SK-N-SH (cell line): ENCODE measurements at regions not wholly inside any gene's neighbourhood (a gene's known extent, or its start where the extent isn't known, plus 50 kb on each side); places are given as distances from the start of the nearest gene placed in this dataset.

ENCODE experiments used
- CTCF ChIA-PET: fragments of 300-600, 350-600 bp; formaldehyde crosslinking; extraction: SDS; loops from one replicate; lab custom pipeline; 2021; lab: Yijun Ruan, JAX
- POLR2A ChIA-PET: fragments of 350-600 bp; sonication (Branson Sonifier 250); formaldehyde crosslinking; extraction: SDS; loops from one replicate; lab custom pipeline; 2020; ENCODE audit warnings: antibody characterized with exemption, inconsistent platforms; lab: Yijun Ruan, JAX
- DNase-seq: peaks from one replicate; pipeline ENCODE4 v3.0.0; 2012
- H2AFZ ChIP-seq: fragments of 200-600 bp; sonication (generic); 2 replicates; pipeline ENCODE4 v1.8.1; 2016; ENCODE audit warnings: antibody characterized with exemption, mild to moderate bottlenecking, low read depth
- H3F3A ChIP-seq: fragments of 200-600 bp; sonication (generic); replicated peaks from 2 replicates; pipeline ENCODE3; 2016; ENCODE audit warnings: antibody characterized with exemption, mild to moderate bottlenecking; ENCODE audit not compliant: insufficient read depth
- H3K27ac ChIP-seq, 2 experiments: fragments of 200-500 bp in 1 of 2; fragments of 200-600 bp in 1 of 2; sonication (Bioruptor generic) in 1 of 2; sonication (generic), shearing (Covaris generic) in 1 of 2; 2 replicates each; pipeline versions ENCODE4 v1.5.1 to v1.6.1; 2014 to 2016; ENCODE audit warnings: low read depth in 2 of 2, inconsistent platforms in 1 of 2, low read length in 1 of 2, mild to moderate bottlenecking in 1 of 2, mixed read lengths in 1 of 2
- H3K27me3 ChIP-seq: fragments of 200-600 bp; sonication (generic), shearing (Covaris generic); 2 replicates; pipeline ENCODE4 v1.6.1; 2016; ENCODE audit warnings: mixed run types; ENCODE audit not compliant: insufficient read depth
- H3K36me3 ChIP-seq, 2 experiments: fragments of 200-500 bp in 1 of 2; fragments of 200-600 bp in 1 of 2; sonication (Bioruptor generic) in 1 of 2; sonication (generic) in 1 of 2; replicated peaks in 1 of 2; 2 replicates each; pipeline versions ENCODE3 to v1.5.1; 2014 to 2016; ENCODE audit warnings: low read length in 1 of 2, mild to moderate bottlenecking in 1 of 2; ENCODE audit not compliant: insufficient read depth in 2 of 2, control insufficient read depth in 1 of 2
- H3K4me1 ChIP-seq, 2 experiments: fragments of 200-500 bp in 1 of 2; fragments of 200-600 bp in 1 of 2; sonication (Bioruptor generic) in 1 of 2; sonication (generic), shearing (Covaris generic) in 1 of 2; 2 replicates each; pipeline versions ENCODE4 v1.5.1 to v1.6.1; 2014 to 2016; ENCODE audit warnings: low read depth in 1 of 2, low read length in 1 of 2, mixed run types in 1 of 2; ENCODE audit not compliant: insufficient read depth in 2 of 2, control insufficient read depth in 1 of 2
- H3K4me2 ChIP-seq: fragments of 200-600 bp; sonication (generic), shearing (Covaris generic); 2 replicates; pipeline ENCODE4 v1.6.1; 2017; ENCODE audit warnings: mixed run types
- H3K4me3 ChIP-seq, 2 experiments: fragments of 200-500 bp in 1 of 2; fragments of 200-600 bp in 1 of 2; sonication (Bioruptor generic) in 1 of 2; sonication (generic), shearing (Covaris generic) in 1 of 2; 2 replicates each; pipeline versions ENCODE4 v1.5.1 to v1.8.1; 2014 to 2016; ENCODE audit warnings: low read depth in 2 of 2, inconsistent platforms in 1 of 2, low read length in 1 of 2, mild to moderate bottlenecking in 1 of 2, mixed read lengths in 1 of 2, moderate library complexity in 1 of 2
- H3K79me2 ChIP-seq: fragments of 200-600 bp; sonication (generic); 2 replicates; pipeline ENCODE4 v1.8.1; 2017; ENCODE audit warnings: mild to moderate bottlenecking; ENCODE audit not compliant: insufficient read depth
- H3K9ac ChIP-seq: fragments of 200-600 bp; sonication (generic); 2 replicates; pipeline ENCODE4 v1.6.1; 2017; ENCODE audit warnings: mixed run types
- H3K9me2 ChIP-seq: fragments of 200-600 bp; sonication (generic); 2 replicates; pipeline ENCODE4 v1.6.1; 2017; ENCODE audit warnings: mixed run types
- H3K9me3 ChIP-seq: fragments of 200-600 bp; sonication (generic); 2 replicates; pipeline ENCODE4 v1.6.1; 2017; ENCODE audit warnings: mixed run types, mild to moderate bottlenecking, moderate library complexity
- H4K20me1 ChIP-seq: fragments of 200-600 bp; sonication (generic); 2 replicates; pipeline ENCODE4 v1.6.1; 2017; ENCODE audit warnings: mild to moderate bottlenecking, mixed run types; ENCODE audit not compliant: insufficient read depth
- FOXJ3 ChIP-seq: sonication (generic); formaldehyde crosslinking; IDR thresholded peaks from 2 replicates; pipeline ENCODE4 v1.5.1; 2020; ENCODE audit warnings: mild to moderate bottlenecking, missing genetic modification reagents
- GABPA ChIP-seq: IDR thresholded peaks from 2 replicates; pipeline ENCODE4 v1.4.0; 2012; ENCODE audit warnings: low read depth, mild to moderate bottlenecking
- GATA2 ChIP-seq: sonication (generic); formaldehyde crosslinking; IDR thresholded peaks from 2 replicates; pipeline ENCODE4 v1.5.0; 2020; ENCODE audit warnings: mild to moderate bottlenecking, missing genetic modification reagents
- IRF3 ChIP-seq: fragments of 150-350 bp; IDR thresholded peaks from 2 replicates; pipeline ENCODE4 v1.6.1; 2016; ENCODE audit warnings: mild to moderate bottlenecking, low read depth, low read length
- MXI1 ChIP-seq: IDR thresholded peaks from 2 replicates; pipeline ENCODE4 v1.6.1; 2012; ENCODE audit warnings: mild to moderate bottlenecking, low read depth, low read length, improper control_type of control experiment
- NRF1 ChIP-seq: IDR thresholded peaks from 2 replicates; pipeline ENCODE4 v1.6.1; 2012; ENCODE audit warnings: low read depth, mild to moderate bottlenecking, low read length
- RAD21 ChIP-seq: IDR thresholded peaks from 2 replicates; pipeline ENCODE4 v1.6.1; 2012; ENCODE audit warnings: mild to moderate bottlenecking, low read length
- RCOR1 ChIP-seq: fragments of 150-350 bp; IDR thresholded peaks from 2 replicates; pipeline ENCODE4 v1.6.1; 2017; ENCODE audit warnings: antibody characterized with exemption, low read length
- RXRA ChIP-seq: IDR thresholded peaks from 2 replicates; pipeline ENCODE4 v1.4.0; 2012; ENCODE audit warnings: low read depth, mild to moderate bottlenecking, borderline replicate concordance
- SIN3A ChIP-seq: IDR thresholded peaks from 2 replicates; pipeline ENCODE4 v1.6.1; 2012; ENCODE audit warnings: low read depth, mild to moderate bottlenecking, low read length, moderate library complexity, borderline replicate concordance
- SMC3 ChIP-seq: IDR thresholded peaks from 2 replicates; pipeline ENCODE4 v1.6.1; 2012; ENCODE audit warnings: low read depth, low read length, improper control_type of control experiment
- YY1 ChIP-seq: IDR thresholded peaks from 2 replicates; pipeline ENCODE4 v1.4.0; 2012; ENCODE audit warnings: low read depth, mild to moderate bottlenecking
- WGBS: methylation state at CpG from one replicate; pipeline ENCODE4 v1.1.6; 2017; ENCODE audit warnings: low lambda C conversion rate; 5-methylcytosine and 5-hydroxymethylcytosine counted together

GRCh38 chr2:115921541-115921940, 1479.1 kb downstream of the DPP10 start:
- ChIA-PET POLR2A (no interaction called here), CTCF (no interaction called here)
- WGBS, result 18% methylated on average over 2 of the region's 2 CpGs

DNA sequence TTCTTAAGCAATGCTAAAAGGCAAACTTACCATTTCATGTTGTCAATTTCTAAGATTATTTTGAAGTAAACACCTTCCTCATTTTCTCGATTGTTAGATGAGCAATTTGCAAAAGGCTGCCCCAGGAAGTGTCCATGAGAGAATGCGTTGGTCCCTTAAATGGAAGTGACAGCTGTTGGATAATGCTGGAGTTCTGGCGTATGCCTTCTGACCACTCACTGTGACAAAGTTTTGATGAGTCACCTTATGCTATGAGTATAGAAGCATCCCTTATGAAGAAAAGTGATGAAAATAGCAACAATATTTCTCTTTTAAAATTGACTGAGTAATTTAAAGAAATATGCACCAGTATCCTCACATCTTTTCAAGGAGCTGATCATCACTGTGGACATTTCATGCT, 1497.5 kb downstream of the DPP10 start:
- no peaks in the 10 kb centered on the region for H3K9me3 ChIP-seq
- TF ChIP-seq NRF1 (no peak), YY1 (no peak), GATA2 (CRISPR knock-in tag) (no peak), RXRA (no peak), RAD21 (no peak), SMC3 (no peak), FOXJ3 (no peak)
- POLR2A ChIA-PET, result no interaction called here
- no peaks in the 10 kb centered on the region for H3K79me2 ChIP-seq
- H2AFZ ChIP-seq, result no peak overlapping the region
- no peaks in the 10 kb centered on the region for H3K4me1 ChIP-seq
- H3K4me3 ChIP-seq, result no peak overlapping the region
- H3K36me3 ChIP-seq, result no peaks in the 10 kb centered on the region
- no peak overlapping the region for H3K9ac ChIP-seq
- H3K27me3 ChIP-seq, result no peaks in the 10 kb centered on the region
- H4K20me1 ChIP-seq, result no peaks in the 10 kb centered on the region
- 7% methylated on average over 3 of the region's 3 CpGs for WGBS
- H3K4me2 ChIP-seq, result no peak overlapping the region
- H3K27ac ChIP-seq, result no peak overlapping the region
- no peaks in the 10 kb centered on the region for H3K9me2 ChIP-seq
- no peaks in the 10 kb centered on the region for H3F3A ChIP-seq
- CTCF ChIA-PET, result no interaction called here
- no peak for DNase-seq

More at GRCh38 chr2:115921541-115921940, 1479.1 kb downstream of the DPP10 start:
- no peaks in the 10 kb centered on the region for H3K27me3 ChIP-seq
- no peak overlapping the region for H2AFZ ChIP-seq
- no peaks in the 10 kb centered on the region for H3F3A ChIP-seq
- no peaks in the 10 kb centered on the region; the same call in 1 of the 2 replicates for H3K9me2 ChIP-seq
- no peaks in the 10 kb centered on the region for H4K20me1 ChIP-seq
- H3K4me1 ChIP-seq, result no peaks in the 10 kb centered on the region
- TF ChIP-seq RCOR1, result no peak
- TF ChIP-seq GABPA, result no peak
- no peak for TF ChIP-seq IRF3
- TF ChIP-seq RAD21, result no peak
- no peak overlapping the region for H3K9ac ChIP-seq
- no peak for DNase-seq
- H3K4me2 ChIP-seq, result no peak overlapping the region
- no peak overlapping the region for H3K27ac ChIP-seq
- no peaks in the 10 kb centered on the region for H3K9me3 ChIP-seq
- no peaks in the 10 kb centered on the region for H3K79me2 ChIP-seq
- no peaks in the 10 kb centered on the region for H3K36me3 ChIP-seq
- no peak overlapping the region for H3K4me3 ChIP-seq

- ChIA-PET CTCF (no interaction called here), POLR2A (no interaction called here)
- Histone ChIP-seq H3K79me2 (no peaks in the 10 kb centered on the region), H3K9me2 (no peaks in the 10 kb centered on the region), H3K27me3 (no peaks in the 10 kb centered on the region), H3K9me3 (no peaks in the 10 kb centered on the region), H3K4me2 (no peak overlapping the region), H3K27ac (no peak overlapping the region), H3F3A (no peaks in the 10 kb centered on the region), H2AFZ (no peak overlapping the region), H4K20me1 (no peaks in the 10 kb centered on the region), H3K4me1 (no peaks in the 10 kb centered on the region), H3K9ac (no peak overlapping the region), H3K36me3 (no peaks in the 10 kb centered on the region), H3K4me3 (no peak overlapping the region)
- TF ChIP-seq MXI1 (no peak), SIN3A (no peak), RAD21 (no peak)
- 3% methylated on average over 5 of the region's 5 CpGs for WGBS
- DNase-seq, result no peak
Observed at GRCh38 chr2:115942800-115943199, 1500.4 kb downstream of the DPP10 start.
